HG02763 (cell line): ENCODE measurements at regions not wholly inside any gene's neighbourhood (a gene's known extent, or its start where the extent isn't known, plus 50 kb on each side); places are given as distances from the start of the nearest gene placed in this dataset.

Source experiments
- ATAC-seq: cut with Tn5 transposase; IDR thresholded peaks from one replicate; pipeline ENCODE4 v1.9.1; 2021; ENCODE audit warnings: mild to moderate bottlenecking, moderate library complexity; ENCODE audit not compliant: unreplicated experiment

GRCh38 chr4:124535003-124535402 lies 177.5 kb downstream of the ANKRD50 start:
- ATAC-seq: no peak

DNA sequence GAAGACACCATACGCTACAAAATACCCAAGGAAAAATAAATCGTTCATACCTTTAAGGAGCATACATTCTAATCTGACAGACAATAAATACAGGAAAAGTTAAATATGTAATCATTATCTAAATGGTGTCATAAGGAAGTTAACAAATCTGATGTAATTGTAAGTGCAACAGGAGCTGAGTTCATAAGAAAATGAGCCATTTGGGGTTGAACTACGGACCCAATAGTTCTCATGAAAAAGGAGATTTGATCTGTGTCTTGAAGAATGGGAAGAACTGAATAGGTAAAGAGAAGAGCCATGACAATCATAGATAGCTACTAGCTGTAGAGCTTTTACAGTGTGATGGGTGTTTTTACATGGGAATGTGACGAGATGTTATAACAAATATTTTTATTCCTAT lies 175.6 kb downstream of the ANKRD50 start:
- no peak for ATAC-seq

GRCh38 chr4:124537971-124538370 lies 174.6 kb downstream of the ANKRD50 start:
- no peak for ATAC-seq

DNA sequence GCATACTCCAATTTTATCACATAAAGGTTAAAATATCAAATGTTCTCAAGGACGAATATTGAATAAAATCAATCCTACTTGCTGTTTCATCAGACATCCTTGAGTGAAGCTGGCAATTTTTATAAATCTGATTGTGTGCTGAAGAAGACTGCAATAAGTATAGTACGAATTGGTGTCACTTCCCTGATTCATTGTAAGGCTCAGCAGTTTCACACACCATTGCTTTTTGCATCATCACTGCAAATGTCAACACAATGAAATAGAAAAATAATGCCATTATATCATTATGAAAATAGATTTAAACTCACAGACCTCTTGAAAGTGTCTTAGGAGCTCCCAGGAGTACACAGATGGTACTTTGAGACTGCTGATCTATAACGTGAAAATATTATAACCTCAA lies 172.5 kb downstream of the ANKRD50 start:
- ATAC-seq: no peak

- ATAC-seq: no peak
Measured at GRCh38 chr4:124541652-124542420, 170.7 kb downstream of the ANKRD50 start.

DNA sequence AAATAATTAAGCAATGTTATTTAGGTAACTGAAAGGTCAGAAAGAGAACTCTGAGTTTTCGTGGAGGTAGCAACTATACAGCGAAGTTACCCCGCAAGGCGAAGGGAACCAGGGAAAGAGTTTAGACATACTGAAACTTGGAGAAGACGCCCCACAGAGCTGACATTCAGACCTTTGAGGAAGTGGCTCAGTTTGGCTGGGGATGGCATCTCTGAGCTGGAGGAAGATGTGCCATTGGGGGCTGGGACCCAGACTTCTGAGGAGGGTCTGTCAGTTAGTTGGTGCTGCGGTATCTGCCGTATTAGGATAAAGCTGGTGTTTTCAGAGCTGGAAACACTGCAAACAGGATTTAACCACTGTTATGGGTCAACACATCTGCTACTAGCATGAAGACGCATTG lies 156.6 kb downstream of the ANKRD50 start:
- ATAC-seq: no peak

- no peak for ATAC-seq
Measured at GRCh38 chr4:124564121-124564520, 148.4 kb downstream of the ANKRD50 start.

DNA sequence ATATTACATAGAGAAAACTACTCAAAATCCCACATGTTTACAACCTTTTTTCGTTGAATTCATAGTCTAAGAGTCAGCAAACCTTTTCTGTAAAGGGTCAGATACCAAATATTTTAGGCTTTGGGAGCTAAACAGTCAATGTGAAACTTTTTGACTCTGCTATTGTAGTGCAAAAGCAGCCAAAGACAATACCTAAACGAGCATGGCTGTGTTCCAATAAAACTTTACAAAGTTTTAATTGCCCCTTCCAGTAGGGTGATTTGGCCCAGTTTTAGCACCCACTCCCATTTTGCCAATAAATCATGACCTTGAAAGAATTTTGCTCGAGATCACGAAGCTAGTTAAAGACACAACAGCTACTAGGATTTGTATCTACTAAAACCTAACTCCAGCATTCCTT lies 147.2 kb downstream of the ANKRD50 start:
- no peak for ATAC-seq

- ATAC-seq: no peak
Measured at GRCh38 chr4:124566030-124566429, 146.5 kb downstream of the ANKRD50 start.

DNA sequence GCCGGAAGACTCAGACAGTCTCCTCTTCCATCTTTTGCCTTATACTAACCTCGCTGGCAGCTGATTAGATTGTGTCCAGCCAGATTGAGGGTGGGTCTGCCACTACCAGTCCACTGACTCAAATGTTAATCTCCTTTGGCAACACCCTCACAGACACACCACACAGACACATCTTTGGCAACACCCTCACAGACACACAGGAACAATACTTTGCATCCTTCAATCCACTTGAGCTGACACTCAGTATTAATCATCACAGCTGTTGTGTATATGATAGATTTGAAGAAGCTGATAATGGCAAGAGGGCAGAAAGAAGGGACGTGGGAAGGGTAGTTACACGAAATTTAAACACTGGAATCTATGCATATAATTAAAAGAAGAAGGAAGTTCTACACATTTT lies 139.5 kb downstream of the ANKRD50 start:
- ATAC-seq: no peak

GRCh38 chr4:124579896-124580295 lies 132.6 kb downstream of the ANKRD50 start:
- no peak for ATAC-seq

DNA sequence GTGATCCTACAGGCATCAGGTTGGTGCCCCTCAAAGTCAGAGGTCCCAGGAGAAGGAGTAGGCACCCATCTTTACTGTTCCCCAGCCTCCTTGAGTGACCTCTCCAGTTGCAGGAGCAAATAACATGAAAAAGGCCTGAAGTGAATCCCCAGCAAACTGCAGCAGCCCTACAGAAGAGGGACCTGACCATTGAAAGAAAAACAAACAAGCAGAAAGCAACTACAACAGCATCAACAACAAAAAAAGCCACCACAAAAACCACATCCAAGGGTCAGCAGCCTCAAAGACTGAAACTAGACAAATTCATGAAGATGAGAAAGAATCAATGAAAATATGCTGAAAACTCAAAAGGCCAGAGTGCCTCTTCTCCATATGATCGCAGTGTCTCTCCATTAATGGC lies 128.7 kb downstream of the ANKRD50 start:
- no peak for ATAC-seq

DNA sequence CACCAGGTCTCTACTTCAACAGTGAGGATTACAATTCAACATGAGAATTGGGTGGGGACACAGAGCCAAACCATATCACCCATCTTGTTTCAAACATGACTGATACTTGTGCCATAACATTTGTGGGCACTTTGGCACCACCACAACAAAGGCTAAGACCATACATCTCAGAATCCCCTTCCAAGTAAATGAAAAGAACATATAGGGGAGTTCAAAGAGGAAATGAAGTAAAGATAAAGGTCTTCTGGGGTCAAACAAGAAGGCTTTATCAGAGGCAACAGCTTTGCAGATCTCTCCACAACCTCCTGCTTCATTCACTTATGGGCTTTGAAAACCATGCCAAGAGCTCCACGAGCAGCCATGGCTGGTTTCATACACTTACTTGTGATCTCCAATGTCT lies 122.7 kb downstream of the ANKRD50 start:
- ATAC-seq: no peak

DNA sequence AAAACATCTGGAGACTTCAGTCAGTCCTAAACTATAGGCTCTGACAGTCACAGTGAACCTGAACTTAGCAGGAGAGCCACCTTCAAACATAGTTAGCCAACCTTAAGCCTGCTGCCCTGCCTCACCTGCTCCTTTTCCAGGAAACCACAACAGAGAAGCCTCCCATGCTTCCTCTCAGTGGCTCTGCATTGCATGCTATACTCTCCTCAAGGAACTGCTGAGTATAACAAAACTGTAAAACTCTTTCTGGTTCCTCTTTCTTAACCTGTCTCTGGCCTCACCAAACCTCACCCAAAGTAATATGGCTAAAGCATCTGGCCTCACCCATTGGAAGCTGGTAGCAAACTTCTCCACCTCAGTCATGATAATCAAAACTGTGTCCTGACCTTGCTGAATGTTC lies 122.1 kb downstream of the ANKRD50 start:
- no peak for ATAC-seq

GRCh38 chr4:124591637-124592036 lies 120.9 kb downstream of the ANKRD50 start:
- ATAC-seq: no peak

DNA sequence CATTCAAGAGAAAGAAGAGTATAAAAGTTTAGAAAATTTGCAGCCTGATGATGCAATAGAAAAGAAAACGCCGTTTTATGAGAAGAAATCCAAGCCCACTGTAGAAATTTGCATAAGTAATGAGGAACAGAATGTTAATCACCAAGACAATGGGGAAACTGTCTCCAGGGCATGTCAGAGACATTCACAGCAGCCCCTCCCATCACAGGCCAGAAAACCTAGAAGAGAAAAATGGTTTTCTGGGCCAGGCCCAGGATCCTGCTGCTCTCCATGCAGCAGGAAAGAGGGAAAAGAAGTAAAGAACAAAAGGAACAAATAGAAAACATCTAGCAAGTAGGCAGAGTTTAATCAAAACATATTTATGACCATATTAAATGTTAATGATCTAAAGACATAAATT lies 119.0 kb downstream of the ANKRD50 start:
- ATAC-seq: no peak

- ATAC-seq: no peak
Measured at GRCh38 chr4:124594945-124595344, 117.6 kb downstream of the ANKRD50 start.

- no peak for ATAC-seq
Measured at GRCh38 chr4:124596816-124597215, 115.7 kb downstream of the ANKRD50 start.

DNA sequence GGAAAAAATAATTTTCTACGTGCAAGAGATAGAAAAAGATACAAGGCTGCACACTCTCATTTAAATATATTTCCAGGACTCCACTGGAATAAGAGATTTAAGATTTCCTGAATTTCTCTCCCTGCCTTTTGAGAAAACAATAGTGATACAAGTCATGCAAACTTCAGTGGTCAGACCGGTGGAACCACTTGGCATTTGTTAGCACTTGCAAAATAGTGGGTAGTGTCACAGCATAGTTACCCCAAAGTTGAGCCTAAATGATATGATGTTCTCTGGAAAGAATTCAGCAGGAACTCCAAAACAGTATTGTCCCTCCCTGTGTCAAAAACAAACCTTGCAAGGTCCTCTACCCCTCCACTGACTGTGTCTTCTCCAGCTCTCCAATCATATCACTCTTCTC lies 102.3 kb downstream of the ANKRD50 start:
- no peak for ATAC-seq
